ENCODE measurements at regions not wholly inside any gene's neighbourhood (a gene's known extent, or its start where the extent isn't known, plus 50 kb on each side); places are given as distances from the start of the nearest gene placed in this dataset.

GRCh38 chr4:181645489-181645888, 597.7 kb upstream of the TENM3 start:
- no peak for DNase-seq

- DNase-seq = no peak
These were observed 596.3 kb upstream of the TENM3 start for GRCh38 chr4:181646864-181647263.

- DNase-seq = no peak
These were observed 595.6 kb upstream of the TENM3 start for GRCh38 chr4:181647396-181648147.

- DNase-seq = no peak
These were observed 593.0 kb upstream of the TENM3 start for GRCh38 chr4:181650033-181650825.

- DNase-seq = no peak
These were observed 586.5 kb upstream of the TENM3 start for GRCh38 chr4:181656748-181657147.

GRCh38 chr4:181659202-181659601, 584.0 kb upstream of the TENM3 start:
- no peak for DNase-seq

GRCh38 chr4:181659876-181660275, 583.3 kb upstream of the TENM3 start:
- DNase-seq = no peak

- DNase-seq = no peak
These were observed 582.1 kb upstream of the TENM3 start for GRCh38 chr4:181661090-181661489.

GRCh38 chr4:181661923-181662322, 581.3 kb upstream of the TENM3 start:
- DNase-seq = no peak

- DNase-seq = no peak
These were observed 580.8 kb upstream of the TENM3 start for GRCh38 chr4:181662383-181662782.

- DNase-seq = no peak
These were observed 572.7 kb upstream of the TENM3 start for GRCh38 chr4:181670506-181670905.

- DNase-seq = no peak
These were observed 571.5 kb upstream of the TENM3 start for GRCh38 chr4:181671672-181672071.

GRCh38 chr4:181672751-181673150, 570.5 kb upstream of the TENM3 start:
- DNase-seq = no peak

GRCh38 chr4:181674315-181674875, 568.8 kb upstream of the TENM3 start:
- no peak for DNase-seq

- no peak for DNase-seq
These were observed 566.7 kb upstream of the TENM3 start for GRCh38 chr4:181676546-181676945.

GRCh38 chr4:181677201-181677600, 566.0 kb upstream of the TENM3 start:
- DNase-seq = no peak

GRCh38 chr4:181677621-181678020, 565.6 kb upstream of the TENM3 start:
- no peak for DNase-seq

GRCh38 chr4:181679754-181680153, 563.4 kb upstream of the TENM3 start:
- no peak for DNase-seq

GRCh38 chr4:181682367-181683047, 560.7 kb upstream of the TENM3 start:
- DNase-seq = no peak

- DNase-seq = no peak
These were observed 558.9 kb upstream of the TENM3 start for GRCh38 chr4:181684310-181684709.

- no peak for DNase-seq
These were observed 557.7 kb upstream of the TENM3 start for GRCh38 chr4:181685461-181685860.

- DNase-seq = no peak
These were observed 557.3 kb upstream of the TENM3 start for GRCh38 chr4:181685911-181686310.

GRCh38 chr4:181687116-181687515, 556.1 kb upstream of the TENM3 start:
- DNase-seq = no peak
